ENCODE measurements at regions not wholly inside any gene's neighbourhood (a gene's known extent, or its start where the extent isn't known, plus 50 kb on each side); places are given as distances from the start of the nearest gene placed in this dataset.

- no peak overlapping the region for H3K4me3 Mint-ChIP-seq
- DNase-seq (no peak), ATAC-seq (no peak)
- H3K36me3 Mint-ChIP-seq = peaks cover 9% of the 10 kb centered on the region
- H3K9me3 Mint-ChIP-seq = peaks cover 12% of the 10 kb centered on the region in 2 donors
- Histone ChIP-seq H3K27me3 (ENCODE audit: control insufficient read depth, insufficient read depth, low read length) (no peaks in the 10 kb centered on the region), H3K36me3 (ENCODE audit: control insufficient read depth, insufficient read depth, low read length) (no peaks in the 10 kb centered on the region), H3K4me3 (ENCODE audit: low read length) (no peak overlapping the region), H3K9me3 (ENCODE audit: control insufficient read depth, insufficient read depth, low read length) (peaks cover 2% of the 10 kb centered on the region), H3K4me1 (ENCODE audit: control insufficient read depth, insufficient read depth, low read length) (no peaks in the 10 kb centered on the region), H3K27ac (ENCODE audit: low read length) (no peak overlapping the region)
- H3K27ac Mint-ChIP-seq = no peak overlapping the region
- H3K27me3 Mint-ChIP-seq (ENCODE audit: low read depth in 2 of 2) = no peaks in the 10 kb centered on the region
- no peaks in the 10 kb centered on the region for H3K4me1 Mint-ChIP-seq
- TF ChIP-seq, protein P1, sequence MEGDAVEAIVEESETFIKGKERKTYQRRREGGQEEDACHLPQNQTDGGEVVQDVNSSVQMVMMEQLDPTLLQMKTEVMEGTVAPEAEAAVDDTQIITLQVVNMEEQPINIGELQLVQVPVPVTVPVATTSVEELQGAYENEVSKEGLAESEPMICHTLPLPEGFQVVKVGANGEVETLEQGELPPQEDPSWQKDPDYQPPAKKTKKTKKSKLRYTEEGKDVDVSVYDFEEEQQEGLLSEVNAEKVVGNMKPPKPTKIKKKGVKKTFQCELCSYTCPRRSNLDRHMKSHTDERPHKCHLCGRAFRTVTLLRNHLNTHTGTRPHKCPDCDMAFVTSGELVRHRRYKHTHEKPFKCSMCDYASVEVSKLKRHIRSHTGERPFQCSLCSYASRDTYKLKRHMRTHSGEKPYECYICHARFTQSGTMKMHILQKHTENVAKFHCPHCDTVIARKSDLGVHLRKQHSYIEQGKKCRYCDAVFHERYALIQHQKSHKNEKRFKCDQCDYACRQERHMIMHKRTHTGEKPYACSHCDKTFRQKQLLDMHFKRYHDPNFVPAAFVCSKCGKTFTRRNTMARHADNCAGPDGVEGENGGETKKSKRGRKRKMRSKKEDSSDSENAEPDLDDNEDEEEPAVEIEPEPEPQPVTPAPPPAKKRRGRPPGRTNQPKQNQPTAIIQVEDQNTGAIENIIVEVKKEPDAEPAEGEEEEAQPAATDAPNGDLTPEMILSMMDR (IDR thresholded peaks at IDR 0.05) = no peak
- intact Hi-C loops (cut with micrococcal nuclease) = no loop called here
- 88% methylated on average over 2 of the region's 2 CpGs for WGBS (ENCODE audit: insufficient coverage)
Measured at GRCh38 chr13:58620176-58620575, 988.6 kb downstream of the PCDH17 start.

DNA sequence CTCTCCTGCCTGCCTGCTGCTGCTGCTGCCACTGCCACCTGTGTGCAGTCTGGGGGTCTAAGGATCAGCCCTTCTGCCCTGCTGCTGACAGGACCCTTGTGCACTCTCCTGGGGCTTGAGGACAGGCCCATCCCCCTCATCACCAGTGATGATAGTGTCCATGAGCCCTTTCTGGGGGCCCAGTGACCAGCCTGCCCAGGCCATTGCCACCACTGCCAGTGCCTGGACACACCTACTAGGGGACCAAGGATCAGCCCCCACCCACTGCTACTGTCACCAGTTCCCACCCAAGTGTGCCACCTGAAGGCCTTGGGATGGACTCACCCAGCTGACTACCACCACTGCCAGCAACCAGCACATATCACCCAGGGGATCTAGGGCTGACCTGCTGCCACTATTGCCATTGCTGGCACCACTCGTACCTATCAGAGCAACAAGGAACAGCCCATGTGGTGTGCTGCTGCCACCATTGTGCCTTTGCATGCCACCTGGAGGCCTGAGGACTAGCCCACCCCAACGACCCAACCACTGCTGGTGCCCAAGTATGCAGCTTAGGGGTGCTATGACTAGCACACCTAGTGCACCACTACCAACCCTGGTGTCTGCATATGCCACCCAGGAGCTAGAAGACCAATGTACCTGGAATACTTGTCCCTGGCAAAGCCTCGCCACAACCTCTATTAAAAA lies 994.3 kb downstream of the PCDH17 start:
- TF ChIP-seq, protein P1 (IDR thresholded peaks at IDR 0.05) = no peak
- ATAC-seq (no peak), DNase-seq (no peak)
- Histone ChIP-seq H3K4me1 (ENCODE audit: control insufficient read depth, insufficient read depth, low read length) (no peaks in the 10 kb centered on the region), H3K4me3 (ENCODE audit: low read length) (no peak overlapping the region), H3K36me3 (ENCODE audit: control insufficient read depth, insufficient read depth, low read length) (no peaks in the 10 kb centered on the region), H3K27ac (ENCODE audit: low read length) (no peak overlapping the region), H3K9me3 (ENCODE audit: control insufficient read depth, insufficient read depth, low read length) (peaks cover 10% of the 10 kb centered on the region), H3K27me3 (ENCODE audit: control insufficient read depth, insufficient read depth, low read length) (no peaks in the 10 kb centered on the region)
- H3K4me3 Mint-ChIP-seq = no peak overlapping the region
- no peaks in the 10 kb centered on the region for H3K36me3 Mint-ChIP-seq
- intact Hi-C loops (cut with micrococcal nuclease) = no loop called here
- H3K9me3 Mint-ChIP-seq = peaks cover 6 to 14% of the 10 kb centered on the region in 2 donors
- H3K27ac Mint-ChIP-seq = no peak overlapping the region
- no peaks in the 10 kb centered on the region for H3K4me1 Mint-ChIP-seq
- WGBS (ENCODE audit: insufficient coverage) = 75% methylated on average over 3 of the region's 3 CpGs
- H3K27me3 Mint-ChIP-seq (ENCODE audit: low read depth in 2 of 2) = no peaks in the 10 kb centered on the region

DNA sequence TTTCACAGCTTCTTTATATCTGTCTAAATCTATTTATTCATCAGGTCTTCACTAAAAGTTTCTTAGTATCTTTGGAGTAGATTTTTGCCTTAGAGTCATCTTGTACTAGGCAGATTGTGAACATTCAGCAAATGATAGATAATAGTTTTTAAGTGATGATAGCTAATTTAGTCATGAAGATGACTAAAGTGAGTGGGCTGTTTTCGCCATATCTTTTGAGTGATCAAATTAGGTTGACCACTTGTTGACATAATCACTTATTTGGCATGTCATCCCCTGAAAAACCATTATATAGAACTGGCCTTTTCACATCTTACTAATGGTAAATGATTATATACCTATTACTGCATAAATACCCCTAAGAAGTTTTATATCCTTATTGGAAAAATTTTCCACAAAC lies 999.2 kb downstream of the PCDH17 start:
- Histone ChIP-seq H3K27me3 (ENCODE audit: control insufficient read depth, insufficient read depth, low read length) (no peaks in the 10 kb centered on the region), H3K9me3 (ENCODE audit: control insufficient read depth, insufficient read depth, low read length) (peaks cover 4% of the 10 kb centered on the region), H3K4me1 (ENCODE audit: control insufficient read depth, insufficient read depth, low read length) (no peaks in the 10 kb centered on the region), H3K27ac (ENCODE audit: low read length) (no peak overlapping the region), H3K4me3 (ENCODE audit: low read length) (no peak overlapping the region), H3K36me3 (ENCODE audit: control insufficient read depth, insufficient read depth, low read length) (no peaks in the 10 kb centered on the region)
- Mint-ChIP-seq H3K27me3 (ENCODE audit: low read depth in 2 of 2) (no peaks in the 10 kb centered on the region), H3K9me3 (peaks cover 4 to 16% of the 10 kb centered on the region in 2 donors), H3K36me3 (peaks cover 6% of the 10 kb centered on the region), H3K27ac (no peak overlapping the region), H3K4me3 (no peak overlapping the region), H3K4me1 (no peaks in the 10 kb centered on the region)
- intact Hi-C loops (cut with micrococcal nuclease) = no loop called here
- ATAC-seq (no peak), DNase-seq (no peak)
- TF ChIP-seq, protein P1 (IDR thresholded peaks at IDR 0.05) = no peak
- 100% methylated on average over 1 of the region's 1 CpG for WGBS (ENCODE audit: insufficient coverage)

GRCh38 chr13:58633226-58633625 lies 1001.7 kb downstream of the PCDH17 start:
- Histone ChIP-seq H3K27ac (ENCODE audit: low read length) (no peak overlapping the region), H3K4me3 (ENCODE audit: low read length) (no peak overlapping the region), H3K27me3 (ENCODE audit: control insufficient read depth, insufficient read depth, low read length) (no peaks in the 10 kb centered on the region), H3K4me1 (ENCODE audit: control insufficient read depth, insufficient read depth, low read length) (no peaks in the 10 kb centered on the region), H3K36me3 (ENCODE audit: control insufficient read depth, insufficient read depth, low read length) (no peaks in the 10 kb centered on the region), H3K9me3 (ENCODE audit: control insufficient read depth, insufficient read depth, low read length) (no peaks in the 10 kb centered on the region)
- 72% methylated on average over 2 of the region's 3 CpGs for WGBS (ENCODE audit: insufficient coverage)
- no peak overlapping the region for H3K4me3 Mint-ChIP-seq
- TF ChIP-seq, protein P1 (IDR thresholded peaks at IDR 0.05) = no peak
- intact Hi-C loops (cut with micrococcal nuclease) = no loop called here
- DNase-seq (no peak), ATAC-seq (no peak)
- H3K27ac Mint-ChIP-seq = no peak overlapping the region
- peaks cover 6% of the 10 kb centered on the region for H3K36me3 Mint-ChIP-seq
- no peaks in the 10 kb centered on the region for H3K4me1 Mint-ChIP-seq
- peaks cover 8% of the 10 kb centered on the region in 2 donors for H3K9me3 Mint-ChIP-seq
- H3K27me3 Mint-ChIP-seq (ENCODE audit: low read depth in 2 of 2) = no peaks in the 10 kb centered on the region
